GM13977 (cell line): ENCODE measurements at regions not wholly inside any gene's neighbourhood (a gene's known extent, or its start where the extent isn't known, plus 50 kb on each side); places are given as distances from the start of the nearest gene placed in this dataset.
A peak's percentile ranks its signal among the peaks of the same experiment; 100 is the strongest.
"Not testable (repeated sequence)": the region's sequence is repeated elsewhere in the genome, so short reads cannot be mapped to it uniquely, and the experiment has no call there.

ENCODE experiments used
- DNase-seq: peaks from one replicate; pipeline ENCODE4 v3.0.0; 2012; ENCODE audit warnings: low spot score
- in situ Hi-C: fragments of 300-500 bp; cut with MboI; formaldehyde crosslinking; loops from one replicate; pipeline ENCODE4 v1.12.0; 2022; ENCODE audit warnings: low sequenced_read_pairs, low pct_unique_long_range_greater_than_20kb, mixed read lengths, inconsistent platforms; ENCODE audit not compliant: unreplicated experiment

DNA sequence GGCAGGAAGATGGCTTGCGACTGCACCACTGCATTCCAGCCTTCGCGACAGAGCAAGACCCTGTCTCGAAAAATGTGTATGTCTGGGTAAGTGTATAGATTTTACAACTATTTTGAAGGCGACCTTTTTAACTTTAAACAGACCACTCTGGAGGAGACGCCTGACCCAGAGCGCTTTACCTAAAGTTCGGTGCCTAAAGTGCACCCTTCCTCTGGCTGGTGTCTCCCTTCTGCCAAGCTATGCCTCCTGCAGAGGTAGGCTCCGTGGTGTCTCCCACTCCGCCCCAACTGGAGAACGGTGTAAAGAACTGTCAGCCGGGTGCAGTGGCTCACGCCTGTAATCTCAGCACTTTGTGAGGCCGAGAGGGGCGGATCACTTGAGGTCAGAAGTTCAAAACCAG lies 132.7 kb downstream of the POTEM start:
- DNase-seq, in situ Hi-C loops: not testable (repeated sequence)

DNA sequence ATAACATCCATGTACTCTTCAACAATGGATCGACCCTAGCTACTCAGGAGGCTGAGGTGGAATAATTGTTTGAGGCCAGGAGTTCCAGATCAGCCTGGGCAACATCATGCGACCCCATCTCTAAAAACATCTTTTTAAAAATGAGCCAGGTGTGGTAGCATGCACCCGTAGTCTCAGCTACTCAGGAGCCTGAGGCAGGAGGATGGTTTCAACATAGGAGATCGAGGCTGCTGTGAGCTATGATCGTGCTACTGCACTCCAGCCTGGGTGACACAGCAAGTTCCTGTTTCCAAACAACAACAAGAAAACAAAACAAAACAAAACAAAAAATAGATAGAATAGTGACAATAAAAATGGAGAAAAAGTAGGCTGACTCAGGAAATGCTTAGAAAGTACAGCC lies 138.3 kb downstream of the POTEM start:
- DNase-seq, in situ Hi-C loops: not testable (repeated sequence)

DNA sequence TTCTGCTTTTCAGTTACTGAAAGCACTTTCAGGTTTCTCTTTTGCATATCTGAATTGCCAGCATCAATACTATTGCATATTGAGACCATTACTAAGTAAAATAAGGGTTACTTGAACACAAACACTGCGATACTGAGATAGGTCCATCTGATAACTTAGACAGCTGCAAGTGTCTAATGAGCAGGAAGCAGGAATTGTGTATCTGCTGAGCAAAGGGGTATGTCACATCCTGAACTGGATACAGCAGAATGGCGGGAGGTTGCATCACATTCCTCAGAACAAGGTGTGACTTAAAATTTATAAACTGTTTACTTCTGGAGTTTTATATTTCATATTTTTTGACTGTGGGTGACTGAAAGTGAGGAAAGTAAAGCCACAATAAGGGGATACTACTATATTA lies 142.7 kb downstream of the POTEM start:
- DNase-seq, in situ Hi-C loops: not testable (repeated sequence)

- in situ Hi-C loops, DNase-seq: not testable (repeated sequence)
Measured at GRCh38 chr14:19120383-19120782, 153.1 kb downstream of the POTEM start.

GRCh38 chr14:19126269-19127051 lies 159.2 kb downstream of the POTEM start:
- in situ Hi-C loops, DNase-seq: not testable (repeated sequence)

- in situ Hi-C loops, DNase-seq: not testable (repeated sequence)
Measured at GRCh38 chr14:19127664-19128435, 160.6 kb downstream of the POTEM start.

- DNase-seq, in situ Hi-C loops: not testable (repeated sequence)
Measured at GRCh38 chr14:19131553-19131952, 164.3 kb downstream of the POTEM start.

- in situ Hi-C loops, DNase-seq: not testable (repeated sequence)
Measured at GRCh38 chr14:19132013-19132835, 165.0 kb downstream of the POTEM start.

DNA sequence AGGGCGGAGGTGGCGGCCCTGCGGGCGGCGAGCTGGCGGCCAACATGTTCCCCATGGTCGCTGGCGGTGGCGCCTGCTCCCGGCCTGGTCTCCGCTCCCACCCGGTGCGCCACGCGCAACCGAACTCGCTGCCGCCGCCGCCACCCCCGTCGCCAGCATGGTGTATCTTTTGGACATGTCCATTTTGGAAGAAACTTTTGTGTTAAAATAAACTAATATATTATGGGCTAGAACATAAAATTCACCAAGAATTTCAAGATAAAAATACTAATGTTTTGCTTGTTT lies 165.5 kb downstream of the POTEM start:
- in situ Hi-C loops, DNase-seq: not testable (repeated sequence)

DNA sequence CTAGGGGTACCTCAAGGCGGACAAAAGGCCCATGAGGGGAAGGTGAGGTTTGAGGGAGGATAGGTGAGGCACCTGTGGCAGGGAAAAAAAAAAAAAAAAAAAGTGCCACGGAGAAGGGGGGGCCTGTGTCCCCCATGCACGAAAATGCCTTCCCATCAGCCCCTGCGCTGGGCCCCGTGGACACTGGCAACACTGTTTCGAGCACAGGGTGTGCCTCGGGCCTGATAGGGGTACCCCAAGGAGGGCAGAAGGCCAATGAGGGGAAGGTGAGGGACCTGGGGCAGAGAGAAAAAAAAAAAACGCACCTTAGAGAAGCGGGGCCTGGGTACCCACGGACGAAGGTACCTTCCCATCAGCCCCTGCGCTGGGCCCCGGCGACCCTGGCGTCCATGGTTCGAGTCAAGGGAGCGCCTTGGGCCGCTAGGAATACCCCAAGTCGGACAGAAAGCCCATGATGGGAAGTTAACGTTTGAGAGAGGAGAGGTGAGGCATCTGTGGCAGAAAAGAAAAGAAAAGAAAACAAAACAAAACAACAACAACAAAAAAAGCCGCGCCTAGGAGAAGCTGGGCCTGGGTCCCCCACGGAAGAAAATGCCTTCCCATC lies 190.0 kb downstream of the POTEM start:
- in situ Hi-C loops, DNase-seq: not testable (repeated sequence)

GRCh38 chr14:19158012-19158411 lies 190.8 kb downstream of the POTEM start:
- DNase-seq, in situ Hi-C loops: not testable (repeated sequence)

- DNase-seq, in situ Hi-C loops: not testable (repeated sequence)
Measured at GRCh38 chr14:19158588-19158987, 191.4 kb downstream of the POTEM start.

- in situ Hi-C loops: not testable (repeated sequence)
Measured at GRCh38 chr14:19159003-19159625, 191.9 kb downstream of the POTEM start.

DNA sequence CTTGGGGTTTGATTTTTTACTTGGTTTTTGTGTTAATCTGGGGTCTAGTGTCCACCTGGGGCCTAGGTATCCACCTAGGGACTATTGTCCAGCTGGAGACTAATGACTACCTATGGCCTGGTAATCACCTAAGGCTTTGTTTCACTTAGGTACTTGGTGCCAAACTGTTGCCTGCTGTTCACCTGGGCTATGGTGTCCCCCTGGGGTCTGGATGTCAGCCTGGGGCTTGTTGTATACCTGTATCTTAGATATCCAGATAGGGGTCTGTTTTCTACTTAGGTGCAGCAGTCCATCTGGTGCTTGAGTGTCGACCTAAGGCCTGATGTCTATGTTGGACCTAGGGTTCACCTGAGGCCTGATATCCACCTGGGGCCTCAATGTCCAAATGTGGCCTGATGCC lies 193.1 kb downstream of the POTEM start:
- DNase-seq, in situ Hi-C loops: not testable (repeated sequence)

More at GRCh38 chr14:19159003-19159625, 191.9 kb downstream of the POTEM start:
- DNase-seq: not testable (repeated sequence)

GRCh38 chr14:19161251-19162033 lies 194.2 kb downstream of the POTEM start:
- DNase-seq: peak; percentile 1
- in situ Hi-C loops: not testable (repeated sequence)

DNA sequence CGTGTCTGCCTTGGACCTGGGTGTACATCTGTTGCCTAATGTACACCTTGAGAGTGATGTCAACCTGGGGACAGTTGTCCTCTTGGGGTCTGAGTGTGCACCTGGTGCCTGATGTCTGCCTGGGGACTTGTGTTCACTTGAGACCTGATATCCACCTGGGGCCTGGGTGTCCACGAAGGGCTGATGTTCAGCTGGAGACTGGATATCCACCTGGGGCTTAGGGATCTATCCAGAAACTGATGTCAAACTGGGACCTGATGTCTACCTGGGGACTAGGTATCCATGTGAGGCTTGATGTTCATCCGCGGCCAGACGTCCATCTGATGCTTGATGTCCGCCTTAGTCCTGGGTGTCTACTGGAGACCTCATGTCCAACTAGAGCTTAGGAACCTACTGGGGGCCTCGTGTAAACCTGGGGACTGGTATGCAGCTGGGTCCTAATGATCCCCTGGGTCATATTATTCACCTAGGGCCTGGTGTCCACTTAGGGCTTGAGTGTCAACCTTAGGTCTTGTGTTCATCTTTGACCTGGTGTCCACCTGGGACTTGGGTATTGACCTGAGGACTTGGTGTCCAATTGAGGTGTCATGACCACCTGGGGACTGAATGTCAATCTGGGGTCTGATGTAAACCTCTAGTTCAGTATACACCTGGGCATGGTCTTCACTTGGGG lies 194.9 kb downstream of the POTEM start:
- in situ Hi-C loops, DNase-seq: not testable (repeated sequence)
